Breast epithelium (tissue), 3 donors: ENCODE measurements at regions not wholly inside any gene's neighbourhood (a gene's known extent, or its start where the extent isn't known, plus 50 kb on each side); places are given as distances from the start of the nearest gene placed in this dataset.

Experiments
- POLR2AphosphoS5 ChIP-seq, 3 donors: sonication (generic); formaldehyde crosslinking; IDR thresholded peaks; one replicate each; pipeline ENCODE4 v1.6.1; 2017; ENCODE audit warnings: antibody characterized with exemption in 3 of 3
- TF ChIP-seq, protein P1 (sequence below), 3 donors: fragments of 450-650 bp; IDR thresholded peaks; one replicate each; pipeline ENCODE4 v1.5.1; 2016 to 2017; ENCODE audit warnings: antibody characterized with exemption in 3 of 3, mild to moderate bottlenecking in 3 of 3, moderate library complexity in 3 of 3

DNA sequence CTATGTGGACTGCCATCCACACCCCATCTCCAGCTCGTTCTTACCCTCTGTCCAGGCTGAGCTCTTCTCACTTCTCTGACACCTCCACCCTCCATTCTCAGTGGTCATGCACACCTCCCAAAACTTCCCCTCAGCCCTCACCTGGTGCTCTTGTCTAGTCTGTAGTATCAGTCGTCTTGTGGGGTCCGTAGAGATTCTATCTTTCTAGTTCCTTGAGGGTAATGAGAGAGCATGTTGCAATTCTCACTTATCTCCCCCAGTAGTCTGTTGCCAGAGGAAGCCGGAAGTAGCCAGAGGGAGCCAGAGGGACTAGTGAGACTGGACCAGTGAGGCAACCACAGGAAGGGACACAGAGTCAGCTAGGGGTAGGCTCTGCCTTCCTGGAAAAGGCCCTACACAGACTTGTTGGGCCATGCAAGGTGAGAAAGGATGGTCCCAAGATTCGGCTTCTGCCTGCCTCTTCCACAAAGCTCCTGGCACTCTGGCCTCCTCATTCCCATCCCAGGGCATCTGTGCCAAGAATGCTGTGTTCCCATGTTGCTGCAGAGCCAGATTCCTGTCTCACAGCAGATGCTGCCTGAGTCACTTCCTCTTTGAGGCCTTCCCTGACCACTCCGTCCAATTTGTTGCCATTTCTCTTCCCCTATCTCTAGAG lies 50.6 kb upstream of the DUSP5 start:
- TF ChIP-seq POLR2AphosphoS5 (IDR thresholded peaks at IDR 0.05): no peak
- TF ChIP-seq, protein P1, sequence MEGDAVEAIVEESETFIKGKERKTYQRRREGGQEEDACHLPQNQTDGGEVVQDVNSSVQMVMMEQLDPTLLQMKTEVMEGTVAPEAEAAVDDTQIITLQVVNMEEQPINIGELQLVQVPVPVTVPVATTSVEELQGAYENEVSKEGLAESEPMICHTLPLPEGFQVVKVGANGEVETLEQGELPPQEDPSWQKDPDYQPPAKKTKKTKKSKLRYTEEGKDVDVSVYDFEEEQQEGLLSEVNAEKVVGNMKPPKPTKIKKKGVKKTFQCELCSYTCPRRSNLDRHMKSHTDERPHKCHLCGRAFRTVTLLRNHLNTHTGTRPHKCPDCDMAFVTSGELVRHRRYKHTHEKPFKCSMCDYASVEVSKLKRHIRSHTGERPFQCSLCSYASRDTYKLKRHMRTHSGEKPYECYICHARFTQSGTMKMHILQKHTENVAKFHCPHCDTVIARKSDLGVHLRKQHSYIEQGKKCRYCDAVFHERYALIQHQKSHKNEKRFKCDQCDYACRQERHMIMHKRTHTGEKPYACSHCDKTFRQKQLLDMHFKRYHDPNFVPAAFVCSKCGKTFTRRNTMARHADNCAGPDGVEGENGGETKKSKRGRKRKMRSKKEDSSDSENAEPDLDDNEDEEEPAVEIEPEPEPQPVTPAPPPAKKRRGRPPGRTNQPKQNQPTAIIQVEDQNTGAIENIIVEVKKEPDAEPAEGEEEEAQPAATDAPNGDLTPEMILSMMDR (IDR thresholded peaks at IDR 0.05): no peak
